GM10266 (cell line): ENCODE measurements at regions not wholly inside any gene's neighbourhood (a gene's known extent, or its start where the extent isn't known, plus 50 kb on each side); places are given as distances from the start of the nearest gene placed in this dataset.

Experiments
- DNase-seq: peaks from one replicate; pipeline ENCODE4 v3.0.0; 2012; ENCODE audit errors: extremely low spot score
- TF ChIP-seq, protein P1 (sequence below): IDR thresholded peaks from 2 replicates; pipeline ENCODE4 v1.5.1; 2012; ENCODE audit warnings: mild to moderate bottlenecking, low read depth; ENCODE audit not compliant: control insufficient read depth, insufficient read depth; ENCODE audit errors: missing control alignments

DNA sequence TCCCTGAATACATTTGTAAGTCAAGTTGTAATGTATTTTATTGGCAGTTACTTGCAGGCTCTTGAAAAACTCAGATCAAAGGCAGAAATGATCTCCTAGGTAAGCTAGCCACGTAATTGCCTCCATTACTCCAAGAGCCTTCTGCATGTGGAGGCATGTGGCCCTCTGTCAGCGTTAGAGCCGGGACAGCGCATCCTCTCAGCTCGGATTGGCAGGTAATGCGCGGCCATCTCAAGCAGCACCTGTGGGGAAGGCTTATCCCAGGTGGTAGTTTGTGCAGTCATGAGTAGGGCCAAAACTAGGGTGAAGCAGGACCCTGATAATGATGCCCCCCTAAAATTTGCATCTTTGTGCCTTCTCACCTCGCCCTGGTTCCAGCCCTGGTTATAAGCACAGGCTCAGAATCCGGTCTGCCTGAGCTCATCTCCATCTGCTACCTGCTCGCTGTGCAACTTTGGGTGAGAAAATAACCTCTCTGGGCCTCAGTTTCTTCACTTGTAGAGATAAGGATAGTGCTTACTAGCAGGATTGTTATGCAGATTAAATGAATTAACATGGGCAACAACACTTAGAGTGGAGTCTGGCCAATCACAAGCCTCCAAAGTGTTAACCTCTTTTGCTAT is 157.5 kb upstream of the PMEPA1 start:
- TF ChIP-seq, protein P1, sequence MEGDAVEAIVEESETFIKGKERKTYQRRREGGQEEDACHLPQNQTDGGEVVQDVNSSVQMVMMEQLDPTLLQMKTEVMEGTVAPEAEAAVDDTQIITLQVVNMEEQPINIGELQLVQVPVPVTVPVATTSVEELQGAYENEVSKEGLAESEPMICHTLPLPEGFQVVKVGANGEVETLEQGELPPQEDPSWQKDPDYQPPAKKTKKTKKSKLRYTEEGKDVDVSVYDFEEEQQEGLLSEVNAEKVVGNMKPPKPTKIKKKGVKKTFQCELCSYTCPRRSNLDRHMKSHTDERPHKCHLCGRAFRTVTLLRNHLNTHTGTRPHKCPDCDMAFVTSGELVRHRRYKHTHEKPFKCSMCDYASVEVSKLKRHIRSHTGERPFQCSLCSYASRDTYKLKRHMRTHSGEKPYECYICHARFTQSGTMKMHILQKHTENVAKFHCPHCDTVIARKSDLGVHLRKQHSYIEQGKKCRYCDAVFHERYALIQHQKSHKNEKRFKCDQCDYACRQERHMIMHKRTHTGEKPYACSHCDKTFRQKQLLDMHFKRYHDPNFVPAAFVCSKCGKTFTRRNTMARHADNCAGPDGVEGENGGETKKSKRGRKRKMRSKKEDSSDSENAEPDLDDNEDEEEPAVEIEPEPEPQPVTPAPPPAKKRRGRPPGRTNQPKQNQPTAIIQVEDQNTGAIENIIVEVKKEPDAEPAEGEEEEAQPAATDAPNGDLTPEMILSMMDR: no peak
- no peak for DNase-seq

DNA sequence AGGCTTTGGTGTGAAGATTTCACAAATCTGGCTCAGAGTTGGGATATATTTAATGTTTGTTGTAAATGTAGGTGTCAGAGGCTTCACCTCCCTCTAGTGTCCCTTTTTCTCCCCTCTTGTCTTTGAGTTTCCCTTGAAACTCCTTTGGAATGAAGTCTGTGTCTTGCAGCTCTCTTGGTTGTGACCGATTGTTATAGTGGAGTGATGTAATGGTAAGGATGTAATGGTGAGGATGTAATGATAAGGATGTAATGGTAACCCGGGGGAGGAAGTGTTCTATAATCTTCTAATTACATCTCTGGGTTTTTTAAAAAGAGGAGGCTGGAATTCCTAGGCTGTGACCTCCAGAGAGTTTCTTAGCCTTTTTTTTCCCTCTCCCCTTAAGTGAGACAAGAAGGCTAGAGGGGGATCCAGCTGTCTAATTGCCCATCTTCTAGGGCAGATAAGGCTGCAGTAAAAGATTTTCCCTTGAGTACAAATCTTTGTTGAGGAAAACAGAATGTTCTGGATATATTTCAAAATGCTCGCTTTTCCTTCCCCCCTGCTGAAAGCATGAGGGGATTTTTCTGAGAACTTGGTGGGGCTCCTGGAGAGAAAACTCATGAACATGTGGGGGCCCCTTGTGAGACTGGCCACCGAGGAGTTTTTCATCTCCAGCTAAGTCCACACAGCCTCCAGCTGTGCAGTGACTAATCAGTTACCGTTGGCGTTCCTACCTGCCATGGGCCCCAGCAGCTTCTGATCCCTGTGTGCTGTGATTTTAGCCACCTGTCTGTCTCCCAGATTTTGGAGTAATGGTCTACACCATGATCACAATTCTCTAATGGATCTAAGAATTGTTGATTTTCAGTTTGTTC is 156.7 kb upstream of the PMEPA1 start:
- TF ChIP-seq, protein P1: no peak
- no peak for DNase-seq

DNA sequence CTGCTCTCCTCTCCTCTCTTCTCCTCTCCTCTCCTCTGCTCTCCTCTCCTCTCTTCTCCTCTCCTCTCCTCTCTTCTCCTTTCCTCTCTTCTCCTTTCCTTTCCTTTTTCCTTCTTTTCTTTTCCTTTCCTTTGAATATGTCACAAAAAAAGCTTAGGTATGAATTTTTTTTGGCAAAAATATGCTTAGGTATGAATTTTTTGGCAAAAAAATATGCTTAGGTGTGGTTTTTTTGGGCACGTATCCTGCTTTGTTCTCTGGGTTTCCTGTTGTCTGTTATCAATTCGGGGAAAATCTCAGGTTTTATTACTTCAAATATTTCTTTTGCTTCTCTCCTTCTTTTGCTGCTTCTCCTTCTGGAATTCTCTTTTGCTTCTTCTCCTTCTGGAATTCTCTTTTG is 155.5 kb upstream of the PMEPA1 start:
- no peak for DNase-seq
- TF ChIP-seq, protein P1: no peak

DNA sequence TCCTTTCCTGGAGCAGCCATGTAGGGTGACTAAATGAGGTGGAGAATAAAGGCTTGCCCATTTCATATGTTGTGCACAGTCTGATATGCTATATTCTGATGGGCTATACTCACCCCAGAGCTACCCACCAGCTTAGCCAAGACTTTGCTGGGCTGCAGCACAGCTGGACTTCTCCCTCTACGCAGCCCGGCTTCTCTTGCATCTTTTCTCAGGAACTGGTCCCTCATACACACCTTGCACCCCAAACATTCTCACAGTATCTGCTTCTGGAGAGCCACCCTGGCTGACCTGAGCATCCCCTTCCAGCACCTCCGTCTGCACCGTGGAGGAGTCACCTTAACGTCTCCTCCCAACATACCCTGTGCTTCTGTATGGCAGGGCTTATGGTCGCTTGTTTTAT is 150.8 kb upstream of the PMEPA1 start:
- DNase-seq: no peak
- TF ChIP-seq, protein P1: no peak

DNA sequence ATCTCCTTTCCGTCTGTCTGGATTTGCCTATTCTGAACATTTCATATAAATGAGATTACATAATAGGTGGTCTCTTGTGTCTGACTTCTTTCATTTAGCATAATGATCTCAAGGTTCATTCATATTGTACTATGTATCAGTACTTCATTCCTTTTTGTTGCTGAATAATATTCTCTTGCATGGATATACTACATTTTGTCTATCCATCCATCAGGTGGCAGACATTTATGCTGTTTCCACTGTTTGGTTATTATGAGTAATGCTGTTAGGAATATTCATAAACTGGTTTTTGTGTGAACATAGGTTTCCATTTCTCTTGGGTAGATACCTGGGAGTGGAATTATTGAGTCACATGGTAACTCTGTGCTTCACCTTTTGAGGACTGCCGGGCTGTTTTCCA is 148.2 kb upstream of the PMEPA1 start:
- TF ChIP-seq, protein P1: no peak
- no peak for DNase-seq

DNA sequence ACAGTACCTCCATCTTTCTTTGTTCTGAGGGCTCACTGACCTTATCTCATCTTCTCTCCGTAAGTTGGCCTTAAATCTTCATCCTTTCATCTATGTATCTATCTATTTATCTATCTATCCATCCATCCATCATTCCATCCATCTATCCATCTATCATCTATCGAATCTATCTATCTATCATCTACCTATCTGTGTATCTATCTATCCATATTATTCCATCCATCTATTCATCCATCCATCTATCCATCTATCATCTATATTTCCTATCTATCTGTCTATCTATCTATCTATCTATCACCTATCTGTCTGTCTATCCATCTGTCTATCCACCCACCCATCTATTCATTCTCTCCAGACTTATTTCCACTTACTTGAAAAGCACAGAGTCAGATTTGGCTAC is 147.3 kb upstream of the PMEPA1 start:
- TF ChIP-seq, protein P1: no peak
- DNase-seq: no peak

DNA sequence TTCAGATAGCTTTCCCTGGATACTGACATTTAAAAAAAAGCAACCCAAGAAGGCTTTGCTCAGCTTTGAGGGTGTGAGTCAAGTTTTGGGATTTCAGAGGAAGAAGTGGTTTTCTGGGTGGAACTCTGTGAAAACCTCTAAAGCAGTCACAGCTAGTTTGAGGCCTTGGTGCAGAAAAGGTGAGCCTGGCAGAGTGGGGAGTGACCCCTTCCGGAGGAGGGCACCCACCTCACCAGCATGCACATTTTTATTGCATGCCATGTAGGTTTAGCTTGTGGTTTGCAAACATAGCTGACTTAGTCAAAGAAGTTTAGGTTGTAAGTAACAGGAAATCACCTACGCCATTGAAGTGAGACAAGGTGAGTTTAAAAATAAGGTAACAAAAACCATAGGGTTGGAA is 146.8 kb upstream of the PMEPA1 start:
- TF ChIP-seq, protein P1: no peak
- DNase-seq: no peak
